ENCODE measurements at regions not wholly inside any gene's neighbourhood (a gene's known extent, or its start where the extent isn't known, plus 50 kb on each side); places are given as distances from the start of the nearest gene placed in this dataset.
A peak's percentile ranks its signal among the peaks of the same experiment; 100 is the strongest.

DNA sequence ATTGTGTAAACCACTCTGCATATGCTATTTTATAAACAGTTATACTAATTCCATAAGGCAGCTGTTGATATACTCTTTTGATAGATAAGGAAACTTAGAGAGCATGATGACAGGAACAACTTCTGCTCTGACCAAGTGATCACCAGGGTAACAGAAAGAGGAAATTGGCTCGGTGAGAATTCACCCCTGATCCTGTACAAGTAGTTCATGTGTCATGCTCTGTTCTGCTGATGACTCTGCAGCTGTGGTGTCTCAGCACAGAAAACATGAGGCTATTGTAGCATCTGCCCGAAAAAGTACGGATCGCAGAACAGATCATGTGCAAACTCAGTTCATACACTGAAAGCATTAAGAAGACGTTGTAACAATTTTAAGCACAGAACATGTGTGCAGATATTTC, 345.0 kb downstream of the LRIG3 start:
- TF ChIP-seq, protein P1, sequence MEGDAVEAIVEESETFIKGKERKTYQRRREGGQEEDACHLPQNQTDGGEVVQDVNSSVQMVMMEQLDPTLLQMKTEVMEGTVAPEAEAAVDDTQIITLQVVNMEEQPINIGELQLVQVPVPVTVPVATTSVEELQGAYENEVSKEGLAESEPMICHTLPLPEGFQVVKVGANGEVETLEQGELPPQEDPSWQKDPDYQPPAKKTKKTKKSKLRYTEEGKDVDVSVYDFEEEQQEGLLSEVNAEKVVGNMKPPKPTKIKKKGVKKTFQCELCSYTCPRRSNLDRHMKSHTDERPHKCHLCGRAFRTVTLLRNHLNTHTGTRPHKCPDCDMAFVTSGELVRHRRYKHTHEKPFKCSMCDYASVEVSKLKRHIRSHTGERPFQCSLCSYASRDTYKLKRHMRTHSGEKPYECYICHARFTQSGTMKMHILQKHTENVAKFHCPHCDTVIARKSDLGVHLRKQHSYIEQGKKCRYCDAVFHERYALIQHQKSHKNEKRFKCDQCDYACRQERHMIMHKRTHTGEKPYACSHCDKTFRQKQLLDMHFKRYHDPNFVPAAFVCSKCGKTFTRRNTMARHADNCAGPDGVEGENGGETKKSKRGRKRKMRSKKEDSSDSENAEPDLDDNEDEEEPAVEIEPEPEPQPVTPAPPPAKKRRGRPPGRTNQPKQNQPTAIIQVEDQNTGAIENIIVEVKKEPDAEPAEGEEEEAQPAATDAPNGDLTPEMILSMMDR (IDR thresholded peaks at IDR 0.05) = no peak
- no peak for TF ChIP-seq POLR2A (IDR thresholded peaks at IDR 0.05)
- peak; percentile 79 for TF ChIP-seq POLR2AphosphoS5 (IDR thresholded peaks at IDR 0.05)
- no peak for TF ChIP-seq EP300 (IDR thresholded peaks at IDR 0.05)

All from gastroesophageal sphincter (tissue), 3 donors.